ENCODE measurements at regions not wholly inside any gene's neighbourhood (a gene's known extent, or its start where the extent isn't known, plus 50 kb on each side); places are given as distances from the start of the nearest gene placed in this dataset.

DNA sequence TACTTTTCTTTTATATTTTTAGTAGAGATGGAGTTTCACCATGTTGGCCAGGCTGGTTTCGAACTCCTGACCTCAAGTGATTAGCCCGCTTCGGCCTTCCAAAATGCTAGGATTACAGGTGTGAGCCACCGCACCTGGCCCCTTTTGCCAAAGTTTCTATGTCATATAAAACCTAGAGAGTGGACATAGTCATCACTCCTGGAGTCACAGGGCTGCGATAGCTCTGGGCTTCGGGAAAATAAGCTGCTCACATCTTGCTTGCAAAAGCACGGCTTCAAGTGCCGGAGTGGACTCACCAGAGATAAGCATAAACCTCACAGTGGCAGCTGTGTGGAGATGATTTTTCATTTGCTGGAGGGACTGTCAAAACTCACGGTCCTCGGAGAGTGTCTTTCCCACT, 171.2 kb downstream of the TEX29 start:
- no peak overlapping the region for H3K27ac ChIP-seq (ENCODE audit: low read depth, low read length, poor library complexity, severe bottlenecking)
- no peaks in the 10 kb centered on the region for H3K36me3 ChIP-seq (ENCODE audit: insufficient read depth, low read length)
- no peak overlapping the region for H3K4me3 ChIP-seq (ENCODE audit: low read depth, low read length, poor library complexity, severe bottlenecking)
- no peak overlapping the region for H2AFZ ChIP-seq (ENCODE audit: low read length)
- POLR2A ChIA-PET = no interaction called here
- no peak for DNase-seq (ENCODE audit: low spot score)
- no peaks in the 10 kb centered on the region for H3K9me3 ChIP-seq (ENCODE audit: low read length)
- no peaks in the 10 kb centered on the region for H3K79me2 ChIP-seq (ENCODE audit: insufficient read depth, low read depth, low read length)
- intact Hi-C loops (cut with micrococcal nuclease; ENCODE audit: unreplicated experiment) = no loop called here
- TF ChIP-seq EZH2phosphoT487 (IDR thresholded peaks at IDR 0.05; ENCODE audit: borderline replicate concordance, low read depth, low read length) = no peak
- TF ChIP-seq, protein P1, sequence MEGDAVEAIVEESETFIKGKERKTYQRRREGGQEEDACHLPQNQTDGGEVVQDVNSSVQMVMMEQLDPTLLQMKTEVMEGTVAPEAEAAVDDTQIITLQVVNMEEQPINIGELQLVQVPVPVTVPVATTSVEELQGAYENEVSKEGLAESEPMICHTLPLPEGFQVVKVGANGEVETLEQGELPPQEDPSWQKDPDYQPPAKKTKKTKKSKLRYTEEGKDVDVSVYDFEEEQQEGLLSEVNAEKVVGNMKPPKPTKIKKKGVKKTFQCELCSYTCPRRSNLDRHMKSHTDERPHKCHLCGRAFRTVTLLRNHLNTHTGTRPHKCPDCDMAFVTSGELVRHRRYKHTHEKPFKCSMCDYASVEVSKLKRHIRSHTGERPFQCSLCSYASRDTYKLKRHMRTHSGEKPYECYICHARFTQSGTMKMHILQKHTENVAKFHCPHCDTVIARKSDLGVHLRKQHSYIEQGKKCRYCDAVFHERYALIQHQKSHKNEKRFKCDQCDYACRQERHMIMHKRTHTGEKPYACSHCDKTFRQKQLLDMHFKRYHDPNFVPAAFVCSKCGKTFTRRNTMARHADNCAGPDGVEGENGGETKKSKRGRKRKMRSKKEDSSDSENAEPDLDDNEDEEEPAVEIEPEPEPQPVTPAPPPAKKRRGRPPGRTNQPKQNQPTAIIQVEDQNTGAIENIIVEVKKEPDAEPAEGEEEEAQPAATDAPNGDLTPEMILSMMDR (conservative IDR thresholded peaks at IDR 0.05; ENCODE audit: low read length) = no peak
- BruUV-seq (replicated peaks) = no TSS peak
- H3K9me2 ChIP-seq (ENCODE audit: insufficient read depth, low read length) = no peaks in the 10 kb centered on the region
- H4K20me1 ChIP-seq (ENCODE audit: insufficient read depth, low read length) = no peaks in the 10 kb centered on the region
- CTCF ChIA-PET (ENCODE audit: unreplicated experiment) = no interaction called here
- H3K4me1 ChIP-seq (ENCODE audit: insufficient read depth, low read length, poor library complexity, severe bottlenecking) = no peaks in the 10 kb centered on the region
- no peak overlapping the region for H3K4me2 ChIP-seq (ENCODE audit: low read length)

DNA sequence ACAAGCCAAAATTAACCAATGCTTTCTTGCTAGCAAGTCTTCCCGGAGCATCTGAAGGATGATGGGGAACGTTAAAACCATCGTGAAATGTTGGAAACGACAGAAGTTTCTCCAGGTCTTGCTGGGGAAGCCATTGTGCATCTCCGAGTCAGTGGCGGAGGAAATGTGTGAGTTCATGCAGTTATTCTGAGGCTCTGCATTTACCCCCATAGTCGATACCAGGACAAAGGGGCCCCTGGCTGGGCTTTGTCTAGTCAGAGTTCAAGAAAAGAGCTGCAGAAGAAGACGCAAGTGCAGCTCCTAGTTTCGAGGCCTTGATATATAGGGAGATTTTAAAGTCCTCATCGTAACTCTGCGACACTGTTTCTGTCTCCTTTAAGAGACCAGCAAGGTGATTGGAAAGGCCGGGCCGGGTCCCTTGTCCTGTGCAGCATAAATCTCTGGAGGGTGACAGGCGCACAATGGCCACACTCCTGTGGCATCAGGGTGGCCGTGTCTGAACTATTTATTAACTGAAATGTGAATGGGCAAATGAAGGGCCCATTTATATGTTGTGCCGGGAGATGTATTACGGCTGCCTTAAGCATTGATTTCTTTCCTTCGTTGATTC, 172.0 kb downstream of the TEX29 start:
- no peaks in the 10 kb centered on the region for H4K20me1 ChIP-seq (ENCODE audit: insufficient read depth, low read length)
- H3K9me3 ChIP-seq (ENCODE audit: low read length) = no peaks in the 10 kb centered on the region
- H3K27ac ChIP-seq (ENCODE audit: low read depth, low read length, poor library complexity, severe bottlenecking) = no peak overlapping the region
- TF ChIP-seq EZH2phosphoT487 (IDR thresholded peaks at IDR 0.05; ENCODE audit: borderline replicate concordance, low read depth, low read length) = no peak
- TF ChIP-seq, protein P1 (conservative IDR thresholded peaks at IDR 0.05; ENCODE audit: low read length) = no peak
- no peaks in the 10 kb centered on the region for H3K36me3 ChIP-seq (ENCODE audit: insufficient read depth, low read length)
- H3K4me1 ChIP-seq (ENCODE audit: insufficient read depth, low read length, poor library complexity, severe bottlenecking) = no peaks in the 10 kb centered on the region
- H3K4me3 ChIP-seq (ENCODE audit: low read depth, low read length, poor library complexity, severe bottlenecking) = no peak overlapping the region
- no peak overlapping the region for H2AFZ ChIP-seq (ENCODE audit: low read length)
- no TSS peak for BruUV-seq (replicated peaks)
- intact Hi-C loops (cut with micrococcal nuclease; ENCODE audit: unreplicated experiment) = no loop called here
- DNase-seq (ENCODE audit: low spot score) = no peak
- no peaks in the 10 kb centered on the region for H3K9me2 ChIP-seq (ENCODE audit: insufficient read depth, low read length)
- H3K4me2 ChIP-seq (ENCODE audit: low read length) = no peak overlapping the region
- POLR2A ChIA-PET = no interaction called here
- CTCF ChIA-PET (ENCODE audit: unreplicated experiment) = no interaction called here
- H3K79me2 ChIP-seq (ENCODE audit: insufficient read depth, low read depth, low read length) = no peaks in the 10 kb centered on the region

DNA sequence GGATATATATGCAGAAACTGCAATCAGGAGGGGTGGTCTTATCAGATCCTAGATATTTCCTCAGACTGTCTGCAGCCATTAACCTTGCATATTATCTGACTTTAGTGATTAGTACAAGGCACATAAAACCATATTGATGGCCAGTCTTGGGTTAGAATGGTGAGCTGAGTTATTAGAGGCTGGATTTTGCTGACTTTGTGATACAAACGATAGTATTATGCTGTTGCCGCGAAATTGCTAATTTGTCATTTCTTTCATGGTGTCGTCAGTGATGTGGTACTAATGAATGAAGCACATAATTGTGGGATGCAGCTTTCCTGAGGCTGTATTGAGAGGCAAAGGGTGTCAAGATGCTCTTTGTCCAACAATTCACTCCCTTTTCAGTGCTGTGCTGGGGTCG, 172.5 kb downstream of the TEX29 start:
- DNase-seq (ENCODE audit: low spot score) = no peak
- no peak overlapping the region for H3K4me3 ChIP-seq (ENCODE audit: low read depth, low read length, poor library complexity, severe bottlenecking)
- TF ChIP-seq EZH2phosphoT487 (IDR thresholded peaks at IDR 0.05; ENCODE audit: borderline replicate concordance, low read depth, low read length) = no peak
- TF ChIP-seq, protein P1 (conservative IDR thresholded peaks at IDR 0.05; ENCODE audit: low read length) = no peak
- BruUV-seq (replicated peaks) = no TSS peak
- no peak overlapping the region for H2AFZ ChIP-seq (ENCODE audit: low read length)
- no peaks in the 10 kb centered on the region for H3K79me2 ChIP-seq (ENCODE audit: insufficient read depth, low read depth, low read length)
- no peak overlapping the region for H3K4me2 ChIP-seq (ENCODE audit: low read length)
- no peaks in the 10 kb centered on the region for H3K9me2 ChIP-seq (ENCODE audit: insufficient read depth, low read length)
- H3K4me1 ChIP-seq (ENCODE audit: insufficient read depth, low read length, poor library complexity, severe bottlenecking) = no peaks in the 10 kb centered on the region
- intact Hi-C loops (cut with micrococcal nuclease; ENCODE audit: unreplicated experiment) = no loop called here
- H3K27ac ChIP-seq (ENCODE audit: low read depth, low read length, poor library complexity, severe bottlenecking) = no peak overlapping the region
- no peaks in the 10 kb centered on the region for H3K9me3 ChIP-seq (ENCODE audit: low read length)
- H3K36me3 ChIP-seq (ENCODE audit: insufficient read depth, low read length) = no peaks in the 10 kb centered on the region
- CTCF ChIA-PET (ENCODE audit: unreplicated experiment) = no interaction called here
- H4K20me1 ChIP-seq (ENCODE audit: insufficient read depth, low read length) = no peaks in the 10 kb centered on the region
- POLR2A ChIA-PET = no interaction called here
